ENCODE measurements at regions not wholly inside any gene's neighbourhood (a gene's known extent, or its start where the extent isn't known, plus 50 kb on each side); places are given as distances from the start of the nearest gene placed in this dataset.
"Not testable (repeated sequence)": the region's sequence is repeated elsewhere in the genome, so short reads cannot be mapped to it uniquely, and the experiment has no call there.

DNA sequence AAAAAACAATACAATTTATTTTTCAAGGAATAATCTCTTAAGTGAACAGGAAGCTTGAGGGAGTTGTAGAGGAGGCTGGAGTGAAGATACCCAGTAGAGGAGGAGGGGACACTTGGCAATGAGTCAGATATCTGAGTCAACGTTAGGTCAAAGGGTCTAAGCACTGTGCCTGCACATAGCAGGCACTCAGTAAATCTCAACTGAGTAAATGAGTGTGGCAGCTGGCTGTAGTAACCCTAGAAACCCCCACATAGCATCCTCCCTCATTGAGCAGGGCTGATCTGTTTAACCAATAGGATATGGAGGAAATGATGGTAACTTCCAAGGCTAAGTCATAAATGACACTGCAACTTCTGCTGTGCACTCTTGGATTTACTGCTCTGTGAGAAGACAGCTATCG lies 186.0 kb upstream of the FAM241A start:
- H3K27me3 ChIP-seq = no peaks in the 10 kb centered on the region
- H3K36me3 ChIP-seq = no peaks in the 10 kb centered on the region
- no peaks in the 10 kb centered on the region for H3K9me3 ChIP-seq
- no peak overlapping the region for H3K4me3 ChIP-seq
- DNase-seq = no peak
- H3K4me1 ChIP-seq = no peaks in the 10 kb centered on the region
- H3K27ac ChIP-seq = no peak overlapping the region
- intact Hi-C loops (cut with DNase I) = no loop called here
- TF ChIP-seq POLR2A (IDR thresholded peaks at IDR 0.05) = no peak
- TF ChIP-seq, protein P1, sequence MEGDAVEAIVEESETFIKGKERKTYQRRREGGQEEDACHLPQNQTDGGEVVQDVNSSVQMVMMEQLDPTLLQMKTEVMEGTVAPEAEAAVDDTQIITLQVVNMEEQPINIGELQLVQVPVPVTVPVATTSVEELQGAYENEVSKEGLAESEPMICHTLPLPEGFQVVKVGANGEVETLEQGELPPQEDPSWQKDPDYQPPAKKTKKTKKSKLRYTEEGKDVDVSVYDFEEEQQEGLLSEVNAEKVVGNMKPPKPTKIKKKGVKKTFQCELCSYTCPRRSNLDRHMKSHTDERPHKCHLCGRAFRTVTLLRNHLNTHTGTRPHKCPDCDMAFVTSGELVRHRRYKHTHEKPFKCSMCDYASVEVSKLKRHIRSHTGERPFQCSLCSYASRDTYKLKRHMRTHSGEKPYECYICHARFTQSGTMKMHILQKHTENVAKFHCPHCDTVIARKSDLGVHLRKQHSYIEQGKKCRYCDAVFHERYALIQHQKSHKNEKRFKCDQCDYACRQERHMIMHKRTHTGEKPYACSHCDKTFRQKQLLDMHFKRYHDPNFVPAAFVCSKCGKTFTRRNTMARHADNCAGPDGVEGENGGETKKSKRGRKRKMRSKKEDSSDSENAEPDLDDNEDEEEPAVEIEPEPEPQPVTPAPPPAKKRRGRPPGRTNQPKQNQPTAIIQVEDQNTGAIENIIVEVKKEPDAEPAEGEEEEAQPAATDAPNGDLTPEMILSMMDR (IDR thresholded peaks at IDR 0.05) = no peak
- no peak for ATAC-seq
- 43% methylated on average over 2 of the region's 2 CpGs for WGBS (ENCODE audit: insufficient coverage, low coverage, low lambda C conversion rate, missing lambda C conversion rate)

DNA sequence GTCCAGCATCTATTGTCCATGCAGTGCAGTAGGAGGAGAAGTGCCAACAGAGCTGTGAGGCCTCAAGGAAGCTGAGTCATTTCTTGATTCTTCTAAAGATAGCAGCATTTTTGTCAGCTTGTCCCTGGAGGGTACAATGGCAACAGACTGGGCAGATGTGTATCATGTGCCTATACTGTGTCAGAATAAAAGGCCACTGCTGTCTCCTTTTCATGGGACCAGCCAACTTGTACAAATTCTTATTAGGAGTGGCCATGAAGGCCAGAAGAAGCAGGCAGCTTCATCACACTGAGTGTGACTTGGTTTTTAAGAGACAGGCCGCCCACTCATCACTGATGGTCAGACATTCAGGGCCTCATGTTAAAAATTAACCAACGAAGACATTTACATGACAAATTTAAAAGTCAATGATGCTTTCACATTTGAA lies 185.0 kb upstream of the FAM241A start:
- Histone ChIP-seq H3K9me3 (no peaks in the 10 kb centered on the region), H3K4me1 (no peaks in the 10 kb centered on the region), H3K27ac (no peak overlapping the region), H3K4me3 (no peak overlapping the region), H3K36me3 (no peaks in the 10 kb centered on the region), H3K27me3 (no peaks in the 10 kb centered on the region)
- 42% methylated on average over 2 of the region's 2 CpGs for WGBS (ENCODE audit: insufficient coverage, low coverage, low lambda C conversion rate, missing lambda C conversion rate)
- no peak for DNase-seq
- no peak for TF ChIP-seq POLR2A (IDR thresholded peaks at IDR 0.05)
- TF ChIP-seq, protein P1 (IDR thresholded peaks at IDR 0.05) = no peak
- ATAC-seq = no peak
- intact Hi-C loops (cut with DNase I) = no loop called here

DNA sequence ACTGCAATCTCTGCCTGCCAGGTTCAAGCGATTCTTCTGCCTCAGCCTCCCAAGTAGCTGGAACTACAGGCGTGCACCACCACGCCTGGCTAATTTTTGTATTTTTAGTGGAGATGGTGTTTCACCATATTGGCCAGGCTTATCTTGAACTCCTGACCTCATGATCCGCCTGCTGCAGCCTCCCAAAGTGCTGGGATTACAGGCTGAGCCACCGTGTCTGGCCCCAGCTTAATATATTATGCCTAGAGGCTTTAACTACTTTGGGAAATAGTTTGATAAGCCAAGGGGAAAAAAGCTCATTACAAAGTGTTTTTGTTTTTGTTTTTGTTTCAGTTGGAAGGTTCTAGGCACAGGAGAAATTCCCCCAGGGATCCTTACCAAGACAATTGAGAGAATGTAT lies 184.2 kb upstream of the FAM241A start:
- H3K4me1 ChIP-seq; intact Hi-C loops (cut with DNase I); H3K4me3 ChIP-seq; H3K36me3 ChIP-seq; ATAC-seq; H3K27ac ChIP-seq; H3K27me3 ChIP-seq; DNase-seq; H3K9me3 ChIP-seq: not testable (repeated sequence)
- 43% methylated on average over 3 of the region's 5 CpGs for WGBS (ENCODE audit: insufficient coverage, low coverage, low lambda C conversion rate, missing lambda C conversion rate)

DNA sequence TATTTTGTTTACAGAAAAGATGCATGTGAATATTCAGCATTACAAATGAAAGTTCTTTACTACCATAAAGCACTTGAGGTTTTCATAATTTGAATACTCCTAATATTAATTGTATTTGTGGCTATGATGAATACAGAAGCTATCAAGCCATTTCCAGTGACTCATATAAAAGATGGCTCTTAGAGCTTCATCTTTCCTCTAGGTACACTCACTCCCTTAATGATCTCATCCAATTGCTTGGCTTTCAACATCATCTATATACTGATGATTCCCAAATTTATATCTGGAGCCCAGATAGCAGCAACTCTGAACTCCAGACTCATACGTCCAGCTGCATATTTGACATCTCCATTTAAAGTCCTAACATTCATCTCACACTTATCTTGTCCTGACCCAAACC lies 183.4 kb upstream of the FAM241A start:
- no peak for TF ChIP-seq POLR2A (IDR thresholded peaks at IDR 0.05)
- TF ChIP-seq, protein P1 (IDR thresholded peaks at IDR 0.05) = no peak
- DNase-seq (no peak), ATAC-seq (no peak)
- Histone ChIP-seq H3K4me1 (no peaks in the 10 kb centered on the region), H3K27ac (no peak overlapping the region), H3K27me3 (no peaks in the 10 kb centered on the region), H3K9me3 (no peaks in the 10 kb centered on the region), H3K4me3 (no peak overlapping the region), H3K36me3 (no peaks in the 10 kb centered on the region)
- intact Hi-C loops (cut with DNase I) = no loop called here
- 43% methylated on average over 1 of the region's 1 CpG for WGBS (ENCODE audit: insufficient coverage, low coverage, low lambda C conversion rate, missing lambda C conversion rate)

DNA sequence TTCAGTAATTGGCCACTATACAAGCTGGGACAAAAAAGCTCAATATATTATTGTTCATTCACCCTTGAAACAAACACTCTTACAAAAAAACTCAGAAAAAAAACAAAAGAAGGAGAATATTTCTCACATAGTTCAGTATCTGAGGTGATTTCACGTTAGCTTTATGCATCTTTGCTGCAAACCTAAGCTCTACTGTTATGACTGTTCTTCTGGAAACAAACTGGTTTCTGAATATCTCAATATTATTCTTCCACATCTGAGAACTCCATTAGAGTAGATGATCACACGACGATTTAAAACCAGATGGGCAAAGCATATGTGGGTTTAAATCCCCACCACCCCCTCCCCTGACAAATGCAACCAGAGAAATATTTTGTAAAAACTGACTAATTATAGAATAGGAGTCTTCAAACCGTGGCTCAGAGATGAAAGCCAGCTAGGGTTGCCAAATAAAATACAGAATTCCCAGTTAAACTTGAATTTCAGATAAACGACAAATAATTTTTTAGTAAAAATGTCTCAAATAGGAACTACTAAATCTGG lies 182.0 kb upstream of the FAM241A start:
- intact Hi-C loops (cut with DNase I) = no loop called here
- DNase-seq = no peak
- H3K9me3 ChIP-seq = no peaks in the 10 kb centered on the region
- H3K27ac ChIP-seq = no peak overlapping the region
- 48% methylated on average over 5 of the region's 5 CpGs for WGBS (ENCODE audit: insufficient coverage, low coverage, low lambda C conversion rate, missing lambda C conversion rate)
- no peaks in the 10 kb centered on the region for H3K27me3 ChIP-seq
- no peak for ATAC-seq
- TF ChIP-seq, protein P1 (IDR thresholded peaks at IDR 0.05) = no peak
- TF ChIP-seq POLR2A (IDR thresholded peaks at IDR 0.05) = no peak
- H3K36me3 ChIP-seq = no peaks in the 10 kb centered on the region
- no peaks in the 10 kb centered on the region for H3K4me1 ChIP-seq
- H3K4me3 ChIP-seq = no peak overlapping the region

All from right lobe of liver (tissue), 6 donors.